Tibial nerve (tissue), 4 donors: ENCODE measurements at regions not wholly inside any gene's neighbourhood (a gene's known extent, or its start where the extent isn't known, plus 50 kb on each side); places are given as distances from the start of the nearest gene placed in this dataset.

ENCODE experiments used
- EP300 ChIP-seq, 2 donors: sonication (generic); formaldehyde crosslinking; IDR thresholded peaks; one replicate each; pipeline ENCODE4 v1.6.1; 2017; ENCODE audit warnings: antibody characterized with exemption in 2 of 2, mild to moderate bottlenecking in 1 of 2
- POLR2A ChIP-seq, 2 donors: fragments of 450-650 bp; IDR thresholded peaks; one replicate each; pipeline ENCODE4 v1.6.1; 2017; ENCODE audit warnings: antibody characterized with exemption in 2 of 2, mild to moderate bottlenecking in 2 of 2, moderate library complexity in 2 of 2
- TF ChIP-seq, protein P1 (sequence below), 5 experiments: fragments of 200-600 bp in 3 of 5; fragments of 450-650 bp in 2 of 5; sonication (generic) in 3 of 5; IDR thresholded peaks; one replicate each; pipeline ENCODE4 v1.5.1; 2016 to 2019; ENCODE audit warnings: antibody characterized with exemption in 5 of 5, mild to moderate bottlenecking in 3 of 5, moderate library complexity in 2 of 5

GRCh38 chr5:166083183-166083959, 2208.1 kb upstream of the WWC1 start:
- TF ChIP-seq, protein P1, sequence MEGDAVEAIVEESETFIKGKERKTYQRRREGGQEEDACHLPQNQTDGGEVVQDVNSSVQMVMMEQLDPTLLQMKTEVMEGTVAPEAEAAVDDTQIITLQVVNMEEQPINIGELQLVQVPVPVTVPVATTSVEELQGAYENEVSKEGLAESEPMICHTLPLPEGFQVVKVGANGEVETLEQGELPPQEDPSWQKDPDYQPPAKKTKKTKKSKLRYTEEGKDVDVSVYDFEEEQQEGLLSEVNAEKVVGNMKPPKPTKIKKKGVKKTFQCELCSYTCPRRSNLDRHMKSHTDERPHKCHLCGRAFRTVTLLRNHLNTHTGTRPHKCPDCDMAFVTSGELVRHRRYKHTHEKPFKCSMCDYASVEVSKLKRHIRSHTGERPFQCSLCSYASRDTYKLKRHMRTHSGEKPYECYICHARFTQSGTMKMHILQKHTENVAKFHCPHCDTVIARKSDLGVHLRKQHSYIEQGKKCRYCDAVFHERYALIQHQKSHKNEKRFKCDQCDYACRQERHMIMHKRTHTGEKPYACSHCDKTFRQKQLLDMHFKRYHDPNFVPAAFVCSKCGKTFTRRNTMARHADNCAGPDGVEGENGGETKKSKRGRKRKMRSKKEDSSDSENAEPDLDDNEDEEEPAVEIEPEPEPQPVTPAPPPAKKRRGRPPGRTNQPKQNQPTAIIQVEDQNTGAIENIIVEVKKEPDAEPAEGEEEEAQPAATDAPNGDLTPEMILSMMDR (IDR thresholded peaks at IDR 0.05): no peak
- TF ChIP-seq POLR2A (IDR thresholded peaks at IDR 0.05) (no peak), EP300 (IDR thresholded peaks at IDR 0.05) (no peak)
